OCI-LY1 (cell line): ENCODE measurements at regions not wholly inside any gene's neighbourhood (a gene's known extent, or its start where the extent isn't known, plus 50 kb on each side); places are given as distances from the start of the nearest gene placed in this dataset.

Source experiments
- CTCF ChIP-seq: fragments of 200-600 bp; sonication (generic), shearing (Covaris generic); IDR thresholded peaks from 2 replicates; pipeline ENCODE4 v1.5.1; 2017; ENCODE audit warnings: mild to moderate bottlenecking, antibody characterized with exemption, low read length, moderate library complexity, mixed read lengths
- EZH2 ChIP-seq: fragments of 200-600 bp; sonication (generic), shearing (Covaris generic); IDR thresholded peaks from 2 replicates; pipeline ENCODE4 v1.8.0; 2017; ENCODE audit warnings: borderline replicate concordance, mixed run types, mild to moderate bottlenecking, antibody characterized with exemption, low read length, moderate library complexity, mixed read lengths

- TF ChIP-seq CTCF (peak; percentile 32; the same call in 1 of the 2 replicates), EZH2 (no peak)
Observed at GRCh38 chr6:50381099-50381415, 331.3 kb upstream of the DEFB112 start.
